B cell (primary cell): ENCODE measurements at regions not wholly inside any gene's neighbourhood (a gene's known extent, or its start where the extent isn't known, plus 50 kb on each side); places are given as distances from the start of the nearest gene placed in this dataset.
A peak's percentile ranks its signal among the peaks of the same experiment; 100 is the strongest.

Experiments used
- ATAC-seq: fragments of 200-7000 bp; cut with Tn5 transposase; one replicate; pipeline ENCODE4 v1.10.0; 2021; ENCODE audit warnings: low read depth, mild to moderate bottlenecking, moderate number of reproducible peaks, moderate library complexity
- CTCF ChIA-PET: fragments of 350-600 bp; sonication (Branson Sonifier 250); formaldehyde crosslinking; loops from one replicate; lab custom pipeline; 2021; ENCODE audit warnings: antibody characterized with exemption, inconsistent platforms; lab: Charles Lee
- POLR2A ChIA-PET: fragments of 350-600 bp; sonication (Branson Sonifier 250); formaldehyde crosslinking; loops from one replicate; lab custom pipeline; 2021; ENCODE audit warnings: antibody characterized with exemption; lab: Charles Lee
- DNase-seq: peaks from one replicate; pipeline ENCODE4 v3.0.0; 2013
- H2AFZ ChIP-seq: 2 replicates; pipeline ENCODE4 v1.6.1; 2012; ENCODE audit warnings: mild to moderate bottlenecking, low read depth, low read length; ENCODE audit not compliant: insufficient read depth, poor library complexity, severe bottlenecking
- H3K27ac ChIP-seq, 2 donors: 1 replicate in 1 of 2; 2 replicates in 1 of 2; pipeline ENCODE4 v1.5.1; 2012 to 2013; ENCODE audit warnings: low read length in 2 of 2, mild to moderate bottlenecking in 2 of 2, moderate library complexity in 1 of 2
- H3K27me3 ChIP-seq, 4 experiments: fragments of 200-600 bp in 1 of 4; sonication (generic) in 1 of 4; replicated peaks in 1 of 4; 1 replicate in 2 of 4; 2 replicates in 2 of 4; pipeline versions ENCODE4 v1.6.1 to v1.7.0; 2013 to 2016; ENCODE audit warnings: low read length in 3 of 4, mild to moderate bottlenecking in 2 of 4, mixed read lengths in 1 of 4, moderate library complexity in 1 of 4; ENCODE audit not compliant: insufficient read depth in 4 of 4, control insufficient read depth in 3 of 4; ENCODE audit errors: control extremely low read depth in 1 of 4
- H3K36me3 ChIP-seq, 2 experiments: replicated peaks in 1 of 2; 1 replicate in 1 of 2; 2 replicates in 1 of 2; pipeline versions ENCODE4 v1.6.1 to v1.7.1; 2013; ENCODE audit warnings: low read length in 1 of 2; ENCODE audit not compliant: insufficient read depth in 2 of 2, control insufficient read depth in 1 of 2; ENCODE audit errors: control extremely low read depth in 1 of 2, extremely low read depth in 1 of 2
- H3K4me1 ChIP-seq, 2 donors: fragments of 200-600 bp in 1 of 2; sonication (generic) in 1 of 2; 1 replicate in 1 of 2; 2 replicates in 1 of 2; pipeline versions ENCODE4 v1.5.1 to v1.6.1; 2013 to 2017; ENCODE audit warnings: low read length in 2 of 2; ENCODE audit not compliant: control insufficient read depth in 2 of 2, insufficient read depth in 2 of 2
- H3K4me2 ChIP-seq: replicated peaks from 2 replicates; pipeline ENCODE3; 2012; ENCODE audit warnings: mild to moderate bottlenecking, low read depth, low read length; ENCODE audit not compliant: poor library complexity, severe bottlenecking
- H3K4me3 ChIP-seq, 5 experiments: fragments of 200-600 bp in 1 of 5; sonication (generic) in 1 of 5; 1 replicate in 3 of 5; 2 replicates in 2 of 5; pipeline versions ENCODE4 v1.5.1 to v1.7.0; 2011 to 2016; ENCODE audit warnings: low read length in 4 of 5, mild to moderate bottlenecking in 4 of 5, low read depth in 2 of 5, control low read depth in 1 of 5, moderate library complexity in 1 of 5; ENCODE audit not compliant: insufficient read depth in 1 of 5; ENCODE audit errors: control extremely low read depth in 1 of 5, extremely low read depth in 1 of 5
- H3K79me2 ChIP-seq: fragments of 200-600 bp; sonication (generic); one replicate; pipeline ENCODE4 v1.6.0; 2016; ENCODE audit warnings: low read length; ENCODE audit not compliant: control insufficient read depth, insufficient read depth
- H3K9ac ChIP-seq: fragments of 200-600 bp; sonication (generic); 2 replicates; pipeline ENCODE4 v1.6.1; 2017; ENCODE audit warnings: mild to moderate bottlenecking, low read length, moderate library complexity
- H3K9me3 ChIP-seq, 3 donors: one replicate each; pipeline versions ENCODE4 v1.6.1 to v1.7.1; 2013; ENCODE audit warnings: low read length in 2 of 3; ENCODE audit not compliant: control insufficient read depth in 2 of 3, insufficient read depth in 1 of 3; ENCODE audit errors: control extremely low read depth in 1 of 3
- H4K20me1 ChIP-seq: 2 replicates; pipeline ENCODE4 v1.6.0; 2012; ENCODE audit warnings: mild to moderate bottlenecking, low read length; ENCODE audit not compliant: insufficient read depth, control insufficient read depth, poor library complexity, severe bottlenecking
- H3K27ac Mint-ChIP-seq: one replicate; pipeline ENCODE4 v1.8.0; 2021; ENCODE audit warnings: mixed read lengths
- H3K27me3 Mint-ChIP-seq: one replicate; pipeline ENCODE4 v1.8.0; 2021; ENCODE audit warnings: mixed read lengths
- H3K4me1 Mint-ChIP-seq: one replicate; pipeline ENCODE4 v1.8.0; 2021; ENCODE audit warnings: mixed read lengths
- H3K4me3 Mint-ChIP-seq: one replicate; pipeline ENCODE4 v1.8.0; 2021; ENCODE audit warnings: mixed read lengths
- H3K9me3 Mint-ChIP-seq: one replicate; pipeline ENCODE4 v1.8.0; 2022; ENCODE audit warnings: mixed read lengths; ENCODE audit not compliant: insufficient read depth
- EZH2 ChIP-seq: IDR thresholded peaks from 2 replicates; pipeline ENCODE4 v1.6.1; 2012; ENCODE audit warnings: borderline replicate concordance, low read depth, mild to moderate bottlenecking, moderate library complexity, low read length; ENCODE audit not compliant: insufficient read depth, poor library complexity, severe bottlenecking
- WGBS: methylation state at CpG from one replicate; pipeline ENCODE4 v1.1.5; 2013; ENCODE audit warnings: missing lambda C conversion rate; ENCODE audit not compliant: insufficient coverage; 5-methylcytosine and 5-hydroxymethylcytosine counted together
- intact Hi-C: fragments of 100-400 bp; cut with micrococcal nuclease; formaldehyde crosslinking; loops from one replicate; pipeline ENCODE4 v1.10.0; 2022
- TF ChIP-seq, protein P1 (sequence below): fragments of 200-600 bp; IDR thresholded peaks from one replicate; pipeline ENCODE4 v1.8.0; 2022; ENCODE audit warnings: antibody characterized with exemption, mild to moderate bottlenecking

- ChIA-PET POLR2A (no interaction called here), CTCF (interaction anchor here (2.5 kb wide), 1 partner anchor 39 kb away, joined by 14 read pairs; no protein-coding TSS in a partner anchor)
- Mint-ChIP-seq H3K27me3 (no peaks in the 10 kb centered on the region), H3K4me1 (peaks cover 55% of the 10 kb centered on the region), H3K4me3 (peak overlapping the region; percentile 14), H3K27ac (no peak overlapping the region), H3K9me3 (peaks cover 3% of the 10 kb centered on the region)
- Histone ChIP-seq H3K4me3 (no peak overlapping the region), H3K4me2 (no peak overlapping the region), H3K4me1 (peaks cover 44 to 53% of the 10 kb centered on the region in 2 donors), H3K9ac (no peak overlapping the region), H2AFZ (peak overlapping the region; percentile 30), H3K36me3 (no peaks in the 10 kb centered on the region), H4K20me1 (no peaks in the 10 kb centered on the region), H3K27ac (peak overlapping the region in 1 of 2 donors; percentile 21), H3K79me2 (no peaks in the 10 kb centered on the region), H3K9me3 (peaks cover 2 to 13% (median 10%) of the 10 kb centered on the region in 3 donors), H3K27me3 (no peaks in the 10 kb centered on the region)
- DNase-seq (no peak), ATAC-seq (no peak)
- no peak for TF ChIP-seq EZH2
- TF ChIP-seq, protein P1, sequence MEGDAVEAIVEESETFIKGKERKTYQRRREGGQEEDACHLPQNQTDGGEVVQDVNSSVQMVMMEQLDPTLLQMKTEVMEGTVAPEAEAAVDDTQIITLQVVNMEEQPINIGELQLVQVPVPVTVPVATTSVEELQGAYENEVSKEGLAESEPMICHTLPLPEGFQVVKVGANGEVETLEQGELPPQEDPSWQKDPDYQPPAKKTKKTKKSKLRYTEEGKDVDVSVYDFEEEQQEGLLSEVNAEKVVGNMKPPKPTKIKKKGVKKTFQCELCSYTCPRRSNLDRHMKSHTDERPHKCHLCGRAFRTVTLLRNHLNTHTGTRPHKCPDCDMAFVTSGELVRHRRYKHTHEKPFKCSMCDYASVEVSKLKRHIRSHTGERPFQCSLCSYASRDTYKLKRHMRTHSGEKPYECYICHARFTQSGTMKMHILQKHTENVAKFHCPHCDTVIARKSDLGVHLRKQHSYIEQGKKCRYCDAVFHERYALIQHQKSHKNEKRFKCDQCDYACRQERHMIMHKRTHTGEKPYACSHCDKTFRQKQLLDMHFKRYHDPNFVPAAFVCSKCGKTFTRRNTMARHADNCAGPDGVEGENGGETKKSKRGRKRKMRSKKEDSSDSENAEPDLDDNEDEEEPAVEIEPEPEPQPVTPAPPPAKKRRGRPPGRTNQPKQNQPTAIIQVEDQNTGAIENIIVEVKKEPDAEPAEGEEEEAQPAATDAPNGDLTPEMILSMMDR = no peak
- intact Hi-C loops = loop anchor here (5.0 kb wide), 1 partner anchor 1032 kb away; no protein-coding TSS in a partner anchor
- WGBS = 75% methylated on average over 2 of the region's 4 CpGs
Observed at GRCh38 chr4:53744446-53745160, 153.3 kb upstream of the LNX1 start.

DNA sequence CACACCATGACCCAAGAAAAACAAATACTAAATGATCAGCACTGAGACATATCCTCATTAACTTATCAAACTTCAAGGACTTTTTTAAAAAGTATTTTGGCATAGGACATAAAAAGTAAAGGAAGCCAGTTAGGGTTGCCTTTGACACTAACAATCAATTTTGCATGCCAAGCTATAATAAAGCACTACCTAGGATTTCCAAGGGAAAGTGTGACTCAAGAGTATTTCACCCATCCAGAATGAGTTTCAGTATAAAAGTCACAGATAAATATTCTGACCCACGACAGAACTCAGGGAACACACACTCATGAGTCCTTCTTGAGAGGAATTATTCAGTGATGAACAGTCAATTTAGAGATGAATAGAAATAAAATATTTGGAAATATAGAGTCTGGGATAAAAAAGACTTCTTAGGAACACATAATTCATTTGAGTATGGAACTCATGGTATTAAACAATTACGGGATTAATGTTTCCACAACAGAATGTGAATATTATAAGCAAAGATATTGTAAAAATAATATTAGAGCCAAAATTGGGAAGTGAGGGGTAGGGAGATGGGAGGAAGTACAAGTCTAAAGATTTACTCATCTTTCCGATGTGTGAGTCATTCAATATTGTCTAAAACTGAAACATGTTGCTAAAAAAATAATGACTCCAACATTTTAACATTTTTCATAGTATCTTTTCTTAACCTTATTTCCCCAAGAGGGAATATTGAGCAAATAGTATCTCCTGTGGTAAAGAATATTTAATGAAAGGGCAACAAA is 143.5 kb upstream of the LNX1 start:
- peaks cover 0 to 2% (median 0%) of the 10 kb centered on the region in 4 experiments for H3K27me3 ChIP-seq
- no peak overlapping the region for H2AFZ ChIP-seq
- ChIA-PET POLR2A (no interaction called here), CTCF (no interaction called here)
- H3K27ac ChIP-seq = no peak overlapping the region
- no peaks in the 10 kb centered on the region for H3K36me3 ChIP-seq
- Mint-ChIP-seq H3K4me3 (no peak overlapping the region), H3K27ac (no peak overlapping the region), H3K9me3 (no peaks in the 10 kb centered on the region), H3K4me1 (no peaks in the 10 kb centered on the region), H3K27me3 (peaks cover 6% of the 10 kb centered on the region)
- no peak for ATAC-seq
- intact Hi-C loops = no loop called here
- no peaks in the 10 kb centered on the region for H3K79me2 ChIP-seq
- no peak overlapping the region for H3K9ac ChIP-seq
- no peaks in the 10 kb centered on the region for H3K4me1 ChIP-seq
- TF ChIP-seq EZH2 = no peak
- TF ChIP-seq, protein P1 = no peak
- DNase-seq = no peak
- H4K20me1 ChIP-seq = no peaks in the 10 kb centered on the region
- H3K4me2 ChIP-seq = no peak overlapping the region
- no CpG with 5 or more reads among the region's 3 CpGs for WGBS
- H3K9me3 ChIP-seq = no peaks in the 10 kb centered on the region
- no peak overlapping the region for H3K4me3 ChIP-seq
